ENCODE measurements at regions not wholly inside any gene's neighbourhood (a gene's known extent, or its start where the extent isn't known, plus 50 kb on each side); places are given as distances from the start of the nearest gene placed in this dataset.
"Not testable (repeated sequence)": the region's sequence is repeated elsewhere in the genome, so short reads cannot be mapped to it uniquely, and the experiment has no call there.

DNA sequence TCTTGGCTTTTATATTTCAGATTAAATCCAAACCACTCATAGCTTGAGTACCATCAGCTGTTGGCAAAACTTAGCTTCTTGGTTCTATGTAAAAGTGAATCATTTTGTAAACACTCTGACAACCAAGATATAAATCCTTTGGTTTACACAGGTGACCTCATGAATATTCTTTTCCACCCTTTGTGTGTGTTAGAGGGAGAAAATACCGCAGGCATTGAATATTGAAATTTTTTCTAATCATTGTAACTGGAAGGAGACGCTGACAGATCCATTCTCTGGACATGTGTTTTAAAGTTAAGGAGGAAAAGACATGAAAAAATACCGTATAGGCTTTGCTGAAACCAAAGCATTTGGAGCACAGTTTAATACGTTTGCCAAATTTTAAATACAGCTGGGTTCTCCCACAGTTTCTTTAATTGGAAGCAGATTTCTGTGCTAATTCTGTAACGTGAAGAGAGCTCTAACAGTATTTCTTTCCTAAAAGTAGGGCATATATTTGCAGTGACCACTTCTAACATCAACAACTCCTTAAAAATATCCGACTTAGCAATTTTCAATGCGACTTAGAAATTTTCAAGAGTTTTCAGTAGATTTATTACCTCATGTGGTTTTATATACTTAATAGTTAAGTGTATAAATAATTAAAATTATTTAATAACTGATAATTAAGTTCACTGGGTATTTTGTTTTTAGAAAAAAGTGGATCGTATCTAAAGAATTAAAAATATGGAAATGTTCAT is 388.2 kb downstream of the USP25 start:
- TF ChIP-seq, protein P1, sequence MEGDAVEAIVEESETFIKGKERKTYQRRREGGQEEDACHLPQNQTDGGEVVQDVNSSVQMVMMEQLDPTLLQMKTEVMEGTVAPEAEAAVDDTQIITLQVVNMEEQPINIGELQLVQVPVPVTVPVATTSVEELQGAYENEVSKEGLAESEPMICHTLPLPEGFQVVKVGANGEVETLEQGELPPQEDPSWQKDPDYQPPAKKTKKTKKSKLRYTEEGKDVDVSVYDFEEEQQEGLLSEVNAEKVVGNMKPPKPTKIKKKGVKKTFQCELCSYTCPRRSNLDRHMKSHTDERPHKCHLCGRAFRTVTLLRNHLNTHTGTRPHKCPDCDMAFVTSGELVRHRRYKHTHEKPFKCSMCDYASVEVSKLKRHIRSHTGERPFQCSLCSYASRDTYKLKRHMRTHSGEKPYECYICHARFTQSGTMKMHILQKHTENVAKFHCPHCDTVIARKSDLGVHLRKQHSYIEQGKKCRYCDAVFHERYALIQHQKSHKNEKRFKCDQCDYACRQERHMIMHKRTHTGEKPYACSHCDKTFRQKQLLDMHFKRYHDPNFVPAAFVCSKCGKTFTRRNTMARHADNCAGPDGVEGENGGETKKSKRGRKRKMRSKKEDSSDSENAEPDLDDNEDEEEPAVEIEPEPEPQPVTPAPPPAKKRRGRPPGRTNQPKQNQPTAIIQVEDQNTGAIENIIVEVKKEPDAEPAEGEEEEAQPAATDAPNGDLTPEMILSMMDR (IDR thresholded peaks at IDR 0.05; ENCODE audit: low read depth, low read length, missing control alignments) = no peak
- no peak overlapping the region for H3K4me3 ChIP-seq (ENCODE audit: low read depth, low read length)
- DNase-seq (ENCODE audit: low read depth) = peak; percentile 94
- in situ Hi-C loops (cut with HindIII; ENCODE audit: low sequenced_read_pairs) = no loop called here

DNA sequence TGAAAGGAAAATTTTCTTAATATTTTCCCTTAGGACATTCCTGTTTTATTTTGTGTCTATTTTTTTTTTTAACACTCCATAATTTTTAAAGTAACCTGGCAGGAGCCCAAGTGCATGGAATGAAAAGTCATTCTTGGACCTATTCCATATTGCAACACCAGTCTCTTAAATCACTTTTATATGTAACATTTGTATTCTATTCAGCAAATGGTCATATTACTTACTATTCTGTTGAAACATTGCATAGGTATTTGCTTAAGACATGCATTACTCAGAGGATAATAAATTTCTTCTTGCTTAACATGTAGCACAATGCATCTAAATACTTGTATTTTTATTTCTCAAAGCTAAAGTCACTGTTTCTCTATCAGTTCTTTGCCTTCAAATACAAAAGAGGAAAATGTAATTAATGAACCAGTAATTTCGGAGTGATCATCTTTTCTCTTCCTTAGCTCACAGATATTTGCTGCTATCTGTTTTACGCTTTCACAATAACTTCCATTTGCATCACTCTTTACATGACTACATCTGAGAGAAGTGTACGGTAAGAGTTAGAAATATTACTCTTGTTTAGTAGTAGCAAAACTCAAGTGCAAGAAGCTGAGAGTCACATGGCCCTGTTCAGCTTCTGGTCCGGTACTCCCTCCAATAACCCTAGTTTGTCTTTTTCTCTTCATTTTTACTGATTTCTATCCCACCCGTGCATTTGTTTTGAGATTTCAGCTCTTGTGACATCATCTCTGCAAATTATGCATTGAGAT is 394.8 kb downstream of the USP25 start:
- in situ Hi-C loops (cut with HindIII; ENCODE audit: low sequenced_read_pairs) = no loop called here
- TF ChIP-seq, protein P1 (IDR thresholded peaks at IDR 0.05; ENCODE audit: low read depth, low read length, missing control alignments) = no peak
- DNase-seq (ENCODE audit: low read depth) = peak; percentile 67
- H3K4me3 ChIP-seq (ENCODE audit: low read depth, low read length) = no peak overlapping the region

DNA sequence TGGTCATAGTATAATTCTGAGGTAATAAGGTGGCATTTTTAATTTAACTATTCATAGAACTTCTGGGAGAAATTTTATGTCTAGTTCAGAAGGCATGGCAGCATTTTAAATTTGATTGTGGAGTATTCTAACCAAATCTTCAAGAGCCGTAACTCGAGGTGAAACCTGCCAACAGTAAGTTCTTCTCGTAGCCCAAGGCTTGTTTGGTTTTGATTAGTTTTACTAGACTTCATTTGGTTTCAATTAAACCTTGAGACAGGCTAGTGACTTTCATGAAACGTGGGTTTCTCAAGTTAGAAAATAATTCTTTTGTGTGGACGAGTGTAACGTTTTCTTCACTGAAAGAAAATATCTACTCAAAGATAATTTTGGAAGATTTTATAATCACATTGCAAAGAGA is 395.5 kb downstream of the USP25 start:
- in situ Hi-C loops (cut with HindIII; ENCODE audit: low sequenced_read_pairs) = no loop called here
- no peak overlapping the region for H3K4me3 ChIP-seq (ENCODE audit: low read depth, low read length)
- TF ChIP-seq, protein P1 (IDR thresholded peaks at IDR 0.05; ENCODE audit: low read depth, low read length, missing control alignments) = no peak
- DNase-seq (ENCODE audit: low read depth) = no peak

DNA sequence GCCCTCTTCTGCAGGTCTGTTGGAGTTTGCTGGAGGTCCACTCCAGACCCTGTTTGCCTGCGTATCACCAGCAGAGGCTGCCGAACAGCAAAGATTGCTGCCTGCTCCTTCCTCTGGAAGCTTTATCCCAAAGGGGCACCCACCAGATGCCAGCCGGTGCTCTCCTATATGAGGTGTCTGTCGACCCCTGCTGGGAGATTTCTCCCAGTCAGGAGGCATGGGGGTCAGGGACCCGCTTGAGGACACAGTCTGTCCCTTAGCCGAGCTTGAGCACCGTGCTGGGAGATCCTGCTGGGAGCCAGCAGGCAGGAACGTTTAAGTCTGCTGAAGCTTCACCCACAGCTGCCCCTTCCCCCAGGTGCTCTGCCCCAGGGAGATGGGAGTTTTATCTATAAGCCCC is 402.7 kb downstream of the USP25 start:
- H3K4me3 ChIP-seq (ENCODE audit: low read depth, low read length); DNase-seq (ENCODE audit: low read depth); in situ Hi-C loops (cut with HindIII; ENCODE audit: low sequenced_read_pairs): not testable (repeated sequence)

DNA sequence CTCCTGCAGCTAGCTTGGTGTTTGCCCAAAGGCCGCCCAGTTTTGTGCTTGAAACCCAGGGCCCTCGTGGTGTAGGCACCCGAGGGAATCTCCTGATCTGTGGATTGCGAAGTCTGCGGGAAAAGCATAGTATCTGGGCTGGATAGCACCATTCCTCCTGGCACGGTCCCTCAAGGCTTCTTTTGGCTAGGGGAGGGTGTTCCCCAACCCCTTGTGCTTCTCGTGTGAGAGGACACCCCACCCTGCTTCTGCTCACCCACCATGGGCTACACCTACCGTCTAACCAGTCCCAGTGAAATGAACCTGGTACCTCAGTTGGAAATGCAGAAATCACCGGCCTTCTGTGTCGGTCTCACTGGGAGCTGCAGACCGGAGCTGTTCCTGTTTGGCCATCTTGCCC is 403.5 kb downstream of the USP25 start:
- no peak overlapping the region for H3K4me3 ChIP-seq (ENCODE audit: low read depth, low read length)
- in situ Hi-C loops (cut with HindIII; ENCODE audit: low sequenced_read_pairs) = no loop called here
- TF ChIP-seq, protein P1 (IDR thresholded peaks at IDR 0.05; ENCODE audit: low read depth, low read length, missing control alignments) = no peak
- DNase-seq (ENCODE audit: low read depth) = no peak

DNA sequence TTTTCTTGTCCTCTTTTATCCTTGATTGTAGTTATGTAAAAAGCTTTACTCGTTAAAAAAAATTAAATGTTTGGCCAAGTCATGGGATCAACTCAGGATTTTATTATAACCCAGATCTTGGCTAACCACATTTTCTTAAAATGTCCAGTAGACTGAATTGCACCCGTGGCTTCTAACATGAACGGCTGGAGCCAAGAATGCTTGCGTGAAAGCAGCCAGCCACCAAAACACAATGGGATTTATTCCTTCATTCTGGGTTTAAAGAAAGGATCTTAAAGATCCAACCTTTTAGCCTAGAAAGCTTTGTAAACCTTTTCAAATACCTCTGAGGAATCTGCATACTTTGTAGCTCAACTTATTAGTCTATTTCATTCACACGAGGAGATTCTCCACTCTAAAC is 404.4 kb downstream of the USP25 start:
- in situ Hi-C loops (cut with HindIII; ENCODE audit: low sequenced_read_pairs) = no loop called here
- H3K4me3 ChIP-seq (ENCODE audit: low read depth, low read length) = no peak overlapping the region
- TF ChIP-seq, protein P1 (IDR thresholded peaks at IDR 0.05; ENCODE audit: low read depth, low read length, missing control alignments) = no peak
- peak; percentile 63 for DNase-seq (ENCODE audit: low read depth)

DNA sequence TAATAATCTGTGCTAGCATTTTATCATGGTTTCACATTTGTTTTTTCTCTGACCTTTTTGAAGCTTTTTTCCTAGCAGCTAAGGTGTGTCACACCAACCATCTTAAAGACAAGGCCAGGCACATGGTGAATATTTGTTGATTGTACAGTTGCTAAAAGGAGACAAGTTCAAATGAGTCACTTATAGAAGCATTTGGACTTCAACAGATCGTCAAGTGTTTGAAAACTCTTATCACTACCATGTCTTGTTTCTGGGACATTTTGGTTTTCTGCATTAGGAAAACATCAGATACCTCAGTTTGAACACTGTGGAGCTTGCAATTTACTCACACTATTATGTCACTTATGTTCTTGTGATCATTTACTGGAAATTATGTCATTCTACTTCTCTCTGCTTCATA is 407.3 kb downstream of the USP25 start:
- H3K4me3 ChIP-seq (ENCODE audit: low read depth, low read length) = no peak overlapping the region
- no peak for DNase-seq (ENCODE audit: low read depth)
- in situ Hi-C loops (cut with HindIII; ENCODE audit: low sequenced_read_pairs) = no loop called here
- TF ChIP-seq, protein P1 (IDR thresholded peaks at IDR 0.05; ENCODE audit: low read depth, low read length, missing control alignments) = no peak

Measured in astrocyte of the cerebellum (primary cell).